H1 (cell line): ENCODE measurements at regions not wholly inside any gene's neighbourhood (a gene's known extent, or its start where the extent isn't known, plus 50 kb on each side); places are given as distances from the start of the nearest gene placed in this dataset.

ENCODE experiments used
- ASH2L ChIP-seq: fragments of 200-600, 300-600 bp; sonication (generic); IDR thresholded peaks from one replicate; pipeline ENCODE4 v1.7.1; 2017; ENCODE audit warnings: low read length
- CTBP2 ChIP-seq: IDR thresholded peaks from 2 replicates; pipeline ENCODE4 v1.7.0; 2011; ENCODE audit warnings: borderline replicate concordance, mild to moderate bottlenecking, moderate library complexity, mixed read lengths, low read length; ENCODE audit not compliant: insufficient read depth, insufficient read length
- EP300 ChIP-seq, 2 experiments: IDR thresholded peaks; 1 replicate in 1 of 2; 2 replicates in 1 of 2; pipeline ENCODE4 v1.6.1; 2011 to 2012; ENCODE audit warnings: low read depth in 2 of 2, low read length in 2 of 2, mild to moderate bottlenecking in 2 of 2, borderline replicate concordance in 1 of 2, inconsistent platforms in 1 of 2, moderate library complexity in 1 of 2
- GTF2F1 ChIP-seq: IDR thresholded peaks from 2 replicates; pipeline ENCODE4 v1.6.1; 2012; ENCODE audit warnings: low read depth, low read length, improper control_type of control experiment, borderline replicate concordance
- NANOG ChIP-seq: IDR thresholded peaks from 2 replicates; pipeline ENCODE4 v1.6.1; 2011; ENCODE audit warnings: low read length, low read depth, mild to moderate bottlenecking, inconsistent platforms; ENCODE audit not compliant: insufficient read depth, poor library complexity, severe bottlenecking
- POLR2A ChIP-seq, 2 experiments: IDR thresholded peaks; 1 replicate in 1 of 2; 2 replicates in 1 of 2; pipeline ENCODE4 v1.6.1; 2011; ENCODE audit warnings: low read depth in 2 of 2, low read length in 2 of 2, mild to moderate bottlenecking in 2 of 2; ENCODE audit errors: control extremely low read depth in 1 of 2
- POU5F1 ChIP-seq: IDR thresholded peaks from 2 replicates; pipeline ENCODE4 v1.6.1; 2011; ENCODE audit warnings: low read depth, mild to moderate bottlenecking, low read length, moderate library complexity
- SAP30 ChIP-seq: fragments of 300-600 bp; sonication (generic); IDR thresholded peaks from 2 replicates; pipeline ENCODE4 v1.7.1; 2012; ENCODE audit warnings: low read length, moderate library complexity, mild to moderate bottlenecking, inconsistent platforms; ENCODE audit not compliant: insufficient read depth, insufficient replicate concordance
- SP1 ChIP-seq: IDR thresholded peaks from 2 replicates; pipeline ENCODE4 v1.6.1; 2011; ENCODE audit warnings: low read depth, low read length
- SUZ12 ChIP-seq: fragments of 200-600 bp; sonication (generic); IDR thresholded peaks from 2 replicates; pipeline ENCODE4 v1.6.1; 2012; ENCODE audit warnings: mild to moderate bottlenecking, inconsistent platforms, low read length, moderate library complexity, mixed read lengths
- TAF1 ChIP-seq: IDR thresholded peaks from 2 replicates; pipeline ENCODE4 v1.6.1; 2011; ENCODE audit warnings: mild to moderate bottlenecking, low read depth, low read length
- TF ChIP-seq, protein P1 (sequence below): fragments of 300-600 bp; sonication (generic); IDR thresholded peaks from 2 replicates; pipeline ENCODE4 v1.7.1; 2012; ENCODE audit warnings: low read length, moderate library complexity, mild to moderate bottlenecking, inconsistent platforms; ENCODE audit not compliant: insufficient replicate concordance

DNA sequence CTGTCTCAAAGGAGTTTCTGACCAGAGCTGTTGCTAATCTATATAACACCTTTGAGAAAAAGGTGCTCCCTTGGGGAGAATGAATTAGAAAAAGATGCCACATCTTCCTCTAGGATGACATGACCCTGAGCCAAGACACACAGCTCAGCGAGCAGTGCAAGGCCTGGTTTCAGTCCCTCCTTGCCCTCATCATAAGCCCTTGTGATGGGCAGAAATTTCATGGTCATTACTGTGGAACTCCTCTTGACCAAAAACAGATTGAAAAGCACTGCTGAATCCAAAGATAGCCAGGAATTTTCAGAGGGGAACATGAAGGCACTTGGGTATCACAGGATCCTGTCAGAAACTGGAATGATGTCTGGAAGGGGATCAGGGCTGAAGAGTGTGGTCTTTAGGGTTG, 74.1 kb upstream of the IRX6 start (continued):
- TF ChIP-seq, protein P1, sequence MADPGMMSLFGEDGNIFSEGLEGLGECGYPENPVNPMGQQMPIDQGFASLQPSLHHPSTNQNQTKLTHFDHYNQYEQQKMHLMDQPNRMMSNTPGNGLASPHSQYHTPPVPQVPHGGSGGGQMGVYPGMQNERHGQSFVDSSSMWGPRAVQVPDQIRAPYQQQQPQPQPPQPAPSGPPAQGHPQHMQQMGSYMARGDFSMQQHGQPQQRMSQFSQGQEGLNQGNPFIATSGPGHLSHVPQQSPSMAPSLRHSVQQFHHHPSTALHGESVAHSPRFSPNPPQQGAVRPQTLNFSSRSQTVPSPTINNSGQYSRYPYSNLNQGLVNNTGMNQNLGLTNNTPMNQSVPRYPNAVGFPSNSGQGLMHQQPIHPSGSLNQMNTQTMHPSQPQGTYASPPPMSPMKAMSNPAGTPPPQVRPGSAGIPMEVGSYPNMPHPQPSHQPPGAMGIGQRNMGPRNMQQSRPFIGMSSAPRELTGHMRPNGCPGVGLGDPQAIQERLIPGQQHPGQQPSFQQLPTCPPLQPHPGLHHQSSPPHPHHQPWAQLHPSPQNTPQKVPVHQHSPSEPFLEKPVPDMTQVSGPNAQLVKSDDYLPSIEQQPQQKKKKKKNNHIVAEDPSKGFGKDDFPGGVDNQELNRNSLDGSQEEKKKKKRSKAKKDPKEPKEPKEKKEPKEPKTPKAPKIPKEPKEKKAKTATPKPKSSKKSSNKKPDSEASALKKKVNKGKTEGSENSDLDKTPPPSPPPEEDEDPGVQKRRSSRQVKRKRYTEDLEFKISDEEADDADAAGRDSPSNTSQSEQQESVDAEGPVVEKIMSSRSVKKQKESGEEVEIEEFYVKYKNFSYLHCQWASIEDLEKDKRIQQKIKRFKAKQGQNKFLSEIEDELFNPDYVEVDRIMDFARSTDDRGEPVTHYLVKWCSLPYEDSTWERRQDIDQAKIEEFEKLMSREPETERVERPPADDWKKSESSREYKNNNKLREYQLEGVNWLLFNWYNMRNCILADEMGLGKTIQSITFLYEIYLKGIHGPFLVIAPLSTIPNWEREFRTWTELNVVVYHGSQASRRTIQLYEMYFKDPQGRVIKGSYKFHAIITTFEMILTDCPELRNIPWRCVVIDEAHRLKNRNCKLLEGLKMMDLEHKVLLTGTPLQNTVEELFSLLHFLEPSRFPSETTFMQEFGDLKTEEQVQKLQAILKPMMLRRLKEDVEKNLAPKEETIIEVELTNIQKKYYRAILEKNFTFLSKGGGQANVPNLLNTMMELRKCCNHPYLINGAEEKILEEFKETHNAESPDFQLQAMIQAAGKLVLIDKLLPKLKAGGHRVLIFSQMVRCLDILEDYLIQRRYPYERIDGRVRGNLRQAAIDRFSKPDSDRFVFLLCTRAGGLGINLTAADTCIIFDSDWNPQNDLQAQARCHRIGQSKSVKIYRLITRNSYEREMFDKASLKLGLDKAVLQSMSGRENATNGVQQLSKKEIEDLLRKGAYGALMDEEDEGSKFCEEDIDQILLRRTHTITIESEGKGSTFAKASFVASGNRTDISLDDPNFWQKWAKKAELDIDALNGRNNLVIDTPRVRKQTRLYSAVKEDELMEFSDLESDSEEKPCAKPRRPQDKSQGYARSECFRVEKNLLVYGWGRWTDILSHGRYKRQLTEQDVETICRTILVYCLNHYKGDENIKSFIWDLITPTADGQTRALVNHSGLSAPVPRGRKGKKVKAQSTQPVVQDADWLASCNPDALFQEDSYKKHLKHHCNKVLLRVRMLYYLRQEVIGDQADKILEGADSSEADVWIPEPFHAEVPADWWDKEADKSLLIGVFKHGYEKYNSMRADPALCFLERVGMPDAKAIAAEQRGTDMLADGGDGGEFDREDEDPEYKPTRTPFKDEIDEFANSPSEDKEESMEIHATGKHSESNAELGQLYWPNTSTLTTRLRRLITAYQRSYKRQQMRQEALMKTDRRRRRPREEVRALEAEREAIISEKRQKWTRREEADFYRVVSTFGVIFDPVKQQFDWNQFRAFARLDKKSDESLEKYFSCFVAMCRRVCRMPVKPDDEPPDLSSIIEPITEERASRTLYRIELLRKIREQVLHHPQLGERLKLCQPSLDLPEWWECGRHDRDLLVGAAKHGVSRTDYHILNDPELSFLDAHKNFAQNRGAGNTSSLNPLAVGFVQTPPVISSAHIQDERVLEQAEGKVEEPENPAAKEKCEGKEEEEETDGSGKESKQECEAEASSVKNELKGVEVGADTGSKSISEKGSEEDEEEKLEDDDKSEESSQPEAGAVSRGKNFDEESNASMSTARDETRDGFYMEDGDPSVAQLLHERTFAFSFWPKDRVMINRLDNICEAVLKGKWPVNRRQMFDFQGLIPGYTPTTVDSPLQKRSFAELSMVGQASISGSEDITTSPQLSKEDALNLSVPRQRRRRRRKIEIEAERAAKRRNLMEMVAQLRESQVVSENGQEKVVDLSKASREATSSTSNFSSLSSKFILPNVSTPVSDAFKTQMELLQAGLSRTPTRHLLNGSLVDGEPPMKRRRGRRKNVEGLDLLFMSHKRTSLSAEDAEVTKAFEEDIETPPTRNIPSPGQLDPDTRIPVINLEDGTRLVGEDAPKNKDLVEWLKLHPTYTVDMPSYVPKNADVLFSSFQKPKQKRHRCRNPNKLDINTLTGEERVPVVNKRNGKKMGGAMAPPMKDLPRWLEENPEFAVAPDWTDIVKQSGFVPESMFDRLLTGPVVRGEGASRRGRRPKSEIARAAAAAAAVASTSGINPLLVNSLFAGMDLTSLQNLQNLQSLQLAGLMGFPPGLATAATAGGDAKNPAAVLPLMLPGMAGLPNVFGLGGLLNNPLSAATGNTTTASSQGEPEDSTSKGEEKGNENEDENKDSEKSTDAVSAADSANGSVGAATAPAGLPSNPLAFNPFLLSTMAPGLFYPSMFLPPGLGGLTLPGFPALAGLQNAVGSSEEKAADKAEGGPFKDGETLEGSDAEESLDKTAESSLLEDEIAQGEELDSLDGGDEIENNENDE = no peak
- TF ChIP-seq EP300 (IDR thresholded peaks at IDR 0.05; ENCODE audit: borderline replicate concordance in 1 of 2, low read depth in 2 of 2, low read length in 2 of 2) (no peak), ASH2L (no peak), SUZ12 (no peak), GTF2F1 (no peak), CTBP2 (no peak), POLR2A (IDR thresholded peaks at IDR 0.05; ENCODE audit: control extremely low read depth in 1 of 2, low read depth in 2 of 2, low read length in 2 of 2) (no peak), SP1 (no peak), POU5F1 (no peak), NANOG (no peak), SAP30 (no peak), TAF1 (no peak)
- TF ChIP-seq, all 59 proteins: peak for 0
